ENCODE measurements at regions not wholly inside any gene's neighbourhood (a gene's known extent, or its start where the extent isn't known, plus 50 kb on each side); places are given as distances from the start of the nearest gene placed in this dataset.
A peak's percentile ranks its signal among the peaks of the same experiment; 100 is the strongest.

DNA sequence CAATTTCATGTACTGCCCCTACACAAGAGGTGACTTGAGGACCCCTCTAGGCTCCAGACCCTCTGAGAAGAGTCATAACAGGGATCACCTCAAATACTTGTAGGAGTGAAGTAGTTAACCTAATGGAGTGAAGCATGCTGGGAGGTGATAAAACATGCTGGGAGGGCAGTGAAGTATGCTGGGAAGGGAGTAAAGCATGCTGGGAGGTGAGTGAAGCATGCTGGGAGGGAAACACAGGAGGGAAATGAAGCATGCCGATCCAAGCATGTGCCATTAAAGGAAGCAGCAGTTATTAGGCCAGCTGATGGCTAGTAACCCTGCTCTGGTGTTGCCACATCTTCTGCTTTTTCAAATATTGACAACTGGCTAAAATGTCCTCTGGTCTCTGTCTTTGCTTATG lies 70.7 kb upstream of the TRHDE start:
- H3K9ac ChIP-seq (ENCODE audit: extremely low read depth, insufficient read length, low read length) = no peak overlapping the region
- H2AK5ac ChIP-seq (ENCODE audit: insufficient read length, low read length) = no peak overlapping the region
- peak overlapping the region; percentile 92 for H3K56ac ChIP-seq (ENCODE audit: insufficient read length, low read depth, low read length)
- no peaks in the 10 kb centered on the region for H3K27me3 ChIP-seq (ENCODE audit: insufficient read depth, low read length)
- no peak overlapping the region for H2BK12ac ChIP-seq (ENCODE audit: insufficient read length, low read depth, low read length)
- no peak overlapping the region for H2BK120ac ChIP-seq (ENCODE audit: low read depth, low read length, poor library complexity, severe bottlenecking)
- peak overlapping the region; percentile 68 for H4K5ac ChIP-seq (ENCODE audit: insufficient read length, low read depth, low read length)
- no peak overlapping the region for H2AFZ ChIP-seq (ENCODE audit: low read length)
- H3K79me1 ChIP-seq (ENCODE audit: insufficient read depth, low read depth, low read length, poor library complexity, severe bottlenecking) = no peaks in the 10 kb centered on the region
- H3K4ac ChIP-seq (ENCODE audit: low read depth, low read length) = no peak overlapping the region
- no peaks in the 10 kb centered on the region for H3K79me2 ChIP-seq (ENCODE audit: insufficient read depth, low read length)
- H3K14ac ChIP-seq (ENCODE audit: insufficient read depth, low read length) = no peak overlapping the region
- H3K27ac ChIP-seq (ENCODE audit: insufficient read length, low read depth, low read length) = no peak overlapping the region
- no peak overlapping the region for H3K4me3 Mint-ChIP-seq
- no peak overlapping the region for H2BK15ac ChIP-seq (ENCODE audit: low read depth, low read length)
- H3K23ac ChIP-seq (ENCODE audit: insufficient read length, low read depth, low read length) = no peak overlapping the region
- H3K27me3 Mint-ChIP-seq (ENCODE audit: low read depth) = no peaks in the 10 kb centered on the region; the same call in 1 of the 2 replicates
- H3K36me3 Mint-ChIP-seq (ENCODE audit: insufficient read depth in 1 of 3, low read depth in 3 of 3) = no peaks in the 10 kb centered on the region; a peak in 1 of 7 replicates
- H3K4me1 Mint-ChIP-seq = peaks cover 3 to 4% of the 10 kb centered on the region in 2 experiments; a peak in 3 of 4 replicates
- H2BK5ac ChIP-seq (ENCODE audit: insufficient read length, low read length) = no peak overlapping the region
- no peak overlapping the region for H3T11ph ChIP-seq (ENCODE audit: low read length)
- H4K8ac ChIP-seq (replicated peaks; ENCODE audit: insufficient read length, low read depth, low read length) = no peak overlapping the region
- H2BK20ac ChIP-seq (ENCODE audit: low read depth, low read length, poor library complexity, severe bottlenecking) = no peak overlapping the region
- H3K9me3 ChIP-seq (ENCODE audit: control insufficient read depth, low read depth, low read length) = no peaks in the 10 kb centered on the region
- WGBS (ENCODE audit: extremely low coverage, insufficient read length, low lambda C conversion rate) = no CpG with 5 or more reads among the region's 1 CpG
- H3K18ac ChIP-seq (ENCODE audit: insufficient read length, low read depth, low read length) = no peak overlapping the region
- H3K23me2 ChIP-seq (ENCODE audit: insufficient read length, low read depth, low read length, poor library complexity, severe bottlenecking) = no peaks in the 10 kb centered on the region
- TF ChIP-seq, protein P1, sequence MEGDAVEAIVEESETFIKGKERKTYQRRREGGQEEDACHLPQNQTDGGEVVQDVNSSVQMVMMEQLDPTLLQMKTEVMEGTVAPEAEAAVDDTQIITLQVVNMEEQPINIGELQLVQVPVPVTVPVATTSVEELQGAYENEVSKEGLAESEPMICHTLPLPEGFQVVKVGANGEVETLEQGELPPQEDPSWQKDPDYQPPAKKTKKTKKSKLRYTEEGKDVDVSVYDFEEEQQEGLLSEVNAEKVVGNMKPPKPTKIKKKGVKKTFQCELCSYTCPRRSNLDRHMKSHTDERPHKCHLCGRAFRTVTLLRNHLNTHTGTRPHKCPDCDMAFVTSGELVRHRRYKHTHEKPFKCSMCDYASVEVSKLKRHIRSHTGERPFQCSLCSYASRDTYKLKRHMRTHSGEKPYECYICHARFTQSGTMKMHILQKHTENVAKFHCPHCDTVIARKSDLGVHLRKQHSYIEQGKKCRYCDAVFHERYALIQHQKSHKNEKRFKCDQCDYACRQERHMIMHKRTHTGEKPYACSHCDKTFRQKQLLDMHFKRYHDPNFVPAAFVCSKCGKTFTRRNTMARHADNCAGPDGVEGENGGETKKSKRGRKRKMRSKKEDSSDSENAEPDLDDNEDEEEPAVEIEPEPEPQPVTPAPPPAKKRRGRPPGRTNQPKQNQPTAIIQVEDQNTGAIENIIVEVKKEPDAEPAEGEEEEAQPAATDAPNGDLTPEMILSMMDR (conservative IDR thresholded peaks at IDR 0.05) = no peak
- no peaks in the 10 kb centered on the region for H4K20me1 ChIP-seq (ENCODE audit: control insufficient read depth, insufficient read depth, insufficient read length)
- H3K27ac Mint-ChIP-seq = no peak overlapping the region
- DNase-seq = no peak
- no peaks in the 10 kb centered on the region for H3K4me1 ChIP-seq (ENCODE audit: insufficient read depth, low read length)
- no peak overlapping the region for H4K91ac ChIP-seq (ENCODE audit: insufficient read length, low read depth, low read length)
- H3K4me2 ChIP-seq (ENCODE audit: insufficient read depth, insufficient read length, low read length) = no peak overlapping the region
- H3K9me3 Mint-ChIP-seq = no peaks in the 10 kb centered on the region

Data from H9 (cell line).